Kidney capillary endothelial cell (primary cell): ENCODE measurements at regions not wholly inside any gene's neighbourhood (a gene's known extent, or its start where the extent isn't known, plus 50 kb on each side); places are given as distances from the start of the nearest gene placed in this dataset.
"Not testable (repeated sequence)": the region's sequence is repeated elsewhere in the genome, so short reads cannot be mapped to it uniquely, and the experiment has no call there.

Experiments used
- DNase-seq: peaks from one replicate; pipeline ENCODE4 v3.0.0-alpha.2; 2018; ENCODE audit warnings: low spot score

DNA sequence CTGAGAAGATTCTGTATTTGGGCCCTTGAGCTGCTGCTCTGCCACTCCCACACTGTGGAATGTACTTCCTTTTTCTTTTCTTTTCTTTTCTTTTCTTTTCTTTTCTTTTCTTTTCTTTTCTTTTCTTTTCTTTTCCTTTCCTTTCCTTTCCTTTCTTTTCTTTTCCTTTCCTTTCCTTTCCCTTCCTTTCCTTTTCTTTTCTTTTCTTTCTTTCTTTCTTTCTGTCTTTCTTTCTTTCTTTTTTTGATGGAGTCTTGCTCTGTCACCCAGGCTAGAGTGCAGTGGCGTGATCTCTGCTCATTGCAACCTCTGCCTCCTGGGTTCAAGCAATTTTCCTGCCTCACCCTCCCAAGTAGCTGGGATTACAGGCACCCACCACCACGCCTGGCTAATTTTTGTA lies 89.8 kb downstream of the DNAAF6 start:
- DNase-seq: not testable (repeated sequence)

DNA sequence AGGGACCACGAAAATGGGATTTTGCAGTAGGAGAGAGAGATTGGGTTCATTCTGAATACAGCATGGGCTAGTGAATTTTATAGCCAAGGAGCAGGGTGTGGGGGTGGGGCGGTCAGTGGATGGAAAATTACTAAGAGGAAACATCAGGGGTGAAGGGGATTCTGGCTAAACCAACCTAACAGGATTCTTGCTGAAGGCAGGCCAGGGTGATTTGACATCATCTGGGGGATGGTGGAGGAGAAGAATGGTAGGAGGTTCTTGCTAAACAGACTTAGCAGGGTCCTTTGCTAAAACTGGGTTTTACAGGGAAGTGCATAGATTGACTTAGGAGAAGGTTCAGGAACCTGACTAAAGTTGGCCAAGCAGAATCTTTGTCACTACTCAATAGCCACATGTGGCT lies 91.9 kb downstream of the DNAAF6 start:
- DNase-seq: no peak

GRCh38 chrX:107301253-107301652 lies 94.8 kb downstream of the DNAAF6 start:
- no peak for DNase-seq

DNA sequence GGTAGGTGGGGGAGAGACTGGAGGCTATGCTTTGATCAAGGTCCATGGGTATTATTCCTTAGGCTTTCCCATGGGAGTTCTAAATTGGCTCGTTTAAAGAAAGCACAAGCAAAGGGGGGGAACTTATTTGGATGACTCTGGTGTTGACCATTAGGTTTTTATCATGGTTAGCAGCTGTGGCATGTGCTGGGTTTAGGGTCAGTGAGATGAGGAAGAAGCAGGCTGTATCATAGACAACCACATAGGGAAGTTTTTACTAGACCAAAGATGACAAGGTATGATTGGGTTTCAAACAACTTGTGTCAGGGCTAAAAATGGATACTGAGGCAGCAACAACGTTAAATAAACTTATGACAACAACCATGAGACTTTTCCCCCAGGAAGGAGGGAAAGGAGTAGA lies 97.7 kb downstream of the DNAAF6 start:
- no peak for DNase-seq

- DNase-seq: no peak
Measured at GRCh38 chrX:107323786-107324492, 117.5 kb downstream of the DNAAF6 start.

DNA sequence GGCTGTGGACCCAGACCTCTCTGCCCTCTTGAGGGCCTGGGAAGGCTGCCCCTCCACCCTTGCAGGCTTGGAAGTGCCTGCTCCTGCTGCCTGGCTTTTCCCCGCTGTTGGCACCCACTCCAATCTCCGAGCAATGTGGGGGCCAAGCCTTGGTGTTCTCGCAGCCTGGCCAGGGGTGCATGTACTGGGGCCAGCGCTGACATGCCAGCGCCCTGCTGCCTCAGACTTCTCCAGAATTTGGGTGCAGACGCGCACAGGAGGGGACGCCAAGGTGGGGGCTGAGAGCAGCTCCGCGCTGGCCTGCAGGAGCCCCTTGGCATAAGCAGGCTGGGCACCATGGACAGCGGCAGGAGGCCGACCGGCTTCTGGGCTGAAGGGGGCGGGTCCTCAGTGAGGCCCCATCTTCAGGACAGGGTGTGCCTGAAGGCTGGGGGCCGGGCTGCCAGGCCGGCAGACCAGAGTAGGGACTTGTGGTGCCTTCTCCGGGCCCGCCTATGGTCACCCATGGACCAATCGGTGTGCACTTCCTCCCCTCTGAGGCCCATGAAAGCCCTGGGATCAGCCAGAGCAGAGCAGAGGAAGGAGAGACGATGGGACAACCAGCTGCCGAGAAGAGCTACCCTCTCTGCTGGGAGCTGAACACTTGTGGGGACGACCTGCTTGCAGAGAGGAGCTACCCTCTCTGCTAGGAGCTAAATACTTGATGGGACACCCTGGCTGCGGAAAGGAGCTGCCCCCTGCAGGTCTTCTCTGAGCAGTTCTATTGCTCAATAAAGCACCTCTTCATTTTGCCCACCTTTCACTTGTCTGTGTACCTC lies 118.3 kb downstream of the DNAAF6 start:
- DNase-seq: peak; percentile 0

GRCh38 chrX:107325467-107325866 lies 119.1 kb downstream of the DNAAF6 start:
- no peak for DNase-seq

- no peak for DNase-seq
Measured at GRCh38 chrX:107348051-107348450, 101.4 kb upstream of the FRMPD3 start.

- no peak for DNase-seq
Measured at GRCh38 chrX:107348990-107349389, 100.5 kb upstream of the FRMPD3 start.

- no peak for DNase-seq
Measured at GRCh38 chrX:107355533-107355932, 93.9 kb upstream of the FRMPD3 start.

GRCh38 chrX:107360788-107361360 lies 88.6 kb upstream of the FRMPD3 start:
- DNase-seq: no peak

DNA sequence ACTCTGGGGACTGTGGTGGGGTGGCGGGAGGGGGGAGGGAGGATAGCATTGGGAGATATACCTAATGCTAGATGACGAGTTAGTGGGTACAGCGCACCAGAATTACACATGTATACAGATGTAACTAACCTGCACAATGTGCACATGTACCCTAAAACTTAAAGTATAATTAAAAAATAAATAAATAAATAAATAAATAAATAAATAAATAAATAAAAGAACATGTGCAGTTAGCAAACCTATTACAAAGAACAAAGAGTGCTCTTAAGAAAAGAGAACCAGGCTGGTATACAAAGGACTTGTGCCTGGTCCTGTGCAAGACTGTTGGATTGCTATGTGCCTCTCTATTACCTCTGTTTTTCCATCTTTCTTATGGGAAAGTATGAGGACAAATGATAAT lies 79.3 kb upstream of the FRMPD3 start:
- DNase-seq: not testable (repeated sequence)

DNA sequence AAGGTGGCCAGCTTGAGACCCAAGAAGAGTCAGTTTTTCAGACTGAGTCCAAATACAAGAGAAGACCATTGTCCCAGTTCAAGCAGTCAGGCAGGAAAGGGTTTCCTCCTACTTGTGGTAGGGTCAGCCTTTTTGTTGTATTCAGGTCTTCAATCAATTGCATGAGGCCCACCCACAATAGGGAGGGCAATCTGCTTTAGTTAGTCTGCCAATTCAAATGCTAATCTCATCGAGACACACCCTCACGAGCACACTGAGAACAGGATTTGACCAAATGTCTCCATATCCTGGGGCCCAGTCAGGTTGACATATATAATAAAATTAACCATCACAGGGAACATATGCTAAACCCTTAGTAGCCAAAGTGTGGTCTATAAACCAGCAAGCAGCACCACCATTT lies 75.3 kb upstream of the FRMPD3 start:
- DNase-seq: no peak

- no peak for DNase-seq
Measured at GRCh38 chrX:107374831-107375230, 74.6 kb upstream of the FRMPD3 start.

GRCh38 chrX:107376186-107376585 lies 73.3 kb upstream of the FRMPD3 start:
- not testable (repeated sequence) for DNase-seq

DNA sequence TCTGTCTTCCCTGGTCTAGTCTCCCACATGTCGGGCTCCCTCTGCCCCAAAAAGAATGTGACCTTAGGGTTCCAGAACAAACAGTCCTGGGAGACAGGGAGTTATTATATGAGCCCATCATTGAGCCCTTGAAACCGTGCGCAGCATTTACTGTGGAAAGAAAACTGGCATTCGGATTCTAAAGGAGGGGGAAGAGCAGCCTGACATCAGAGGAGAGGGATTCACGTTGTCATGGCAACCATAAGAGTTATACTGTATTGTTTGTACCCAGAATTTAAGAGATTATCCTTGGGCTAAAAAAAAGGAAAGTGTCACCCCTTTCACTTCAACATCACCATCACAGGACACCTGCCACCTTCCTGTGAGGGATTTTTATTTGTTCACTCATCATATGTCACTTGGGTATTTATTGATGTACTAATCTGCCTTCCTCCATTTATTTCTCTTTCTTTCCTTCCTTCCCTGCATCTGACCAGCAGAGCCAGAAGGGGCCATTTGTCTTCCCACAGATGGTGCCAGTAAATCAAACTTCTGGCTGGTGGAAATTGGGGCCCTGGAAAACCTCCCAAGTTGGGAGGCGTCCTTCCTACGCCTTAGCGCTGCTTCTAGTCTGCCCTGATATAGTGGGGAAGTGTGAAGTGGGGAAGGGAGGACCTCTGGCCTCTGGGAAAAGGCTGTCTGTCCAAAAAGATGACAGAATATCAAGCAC lies 64.9 kb upstream of the FRMPD3 start:
- no peak for DNase-seq

DNA sequence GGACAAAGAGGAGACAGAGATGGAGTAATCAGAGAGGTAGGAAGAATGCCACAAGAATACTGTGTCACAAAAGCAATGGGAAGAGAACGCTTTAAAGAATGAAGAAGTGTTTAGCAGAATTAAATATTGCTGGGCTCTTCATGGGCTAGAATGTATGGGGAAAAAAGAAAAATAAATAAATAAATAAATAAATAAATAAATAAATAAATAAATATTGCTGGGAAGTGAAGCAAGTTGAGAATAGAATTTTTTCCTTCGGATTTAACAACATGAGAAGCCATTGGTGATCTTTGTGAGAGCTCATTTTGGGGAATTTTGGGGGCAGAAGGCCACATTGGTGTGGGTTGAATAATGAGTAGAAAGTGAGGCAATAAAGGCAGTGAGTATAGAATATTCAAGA lies 59.7 kb upstream of the FRMPD3 start:
- DNase-seq: no peak

- DNase-seq: not testable (repeated sequence)
Measured at GRCh38 chrX:107393656-107394055, 55.8 kb upstream of the FRMPD3 start.

GRCh38 chrX:107396235-107396634 lies 53.2 kb upstream of the FRMPD3 start:
- no peak for DNase-seq

GRCh38 chrX:107396783-107397182 lies 52.7 kb upstream of the FRMPD3 start:
- no peak for DNase-seq

DNA sequence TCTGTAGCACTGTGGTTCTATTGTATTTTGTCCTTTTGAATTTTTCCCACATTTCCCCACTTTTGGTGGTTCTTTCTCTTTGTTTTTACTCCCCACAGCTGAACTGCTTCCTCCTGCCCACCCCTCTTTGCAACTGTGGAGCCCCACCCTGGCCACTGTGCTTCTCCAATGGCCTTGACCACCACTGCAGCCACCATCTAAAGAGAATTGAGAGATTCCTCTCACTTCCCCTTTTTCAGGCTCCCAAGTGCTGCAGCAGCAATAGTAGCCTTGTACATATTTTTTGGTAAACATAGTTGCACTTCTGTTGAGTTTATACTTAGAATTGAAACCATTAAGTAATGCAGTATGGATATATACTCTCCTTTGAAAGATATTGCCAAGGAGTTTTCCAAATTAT lies 51.3 kb upstream of the FRMPD3 start:
- DNase-seq: no peak
